ENCODE measurements at regions not wholly inside any gene's neighbourhood (a gene's known extent, or its start where the extent isn't known, plus 50 kb on each side); places are given as distances from the start of the nearest gene placed in this dataset.
A peak's percentile ranks its signal among the peaks of the same experiment; 100 is the strongest.

DNA sequence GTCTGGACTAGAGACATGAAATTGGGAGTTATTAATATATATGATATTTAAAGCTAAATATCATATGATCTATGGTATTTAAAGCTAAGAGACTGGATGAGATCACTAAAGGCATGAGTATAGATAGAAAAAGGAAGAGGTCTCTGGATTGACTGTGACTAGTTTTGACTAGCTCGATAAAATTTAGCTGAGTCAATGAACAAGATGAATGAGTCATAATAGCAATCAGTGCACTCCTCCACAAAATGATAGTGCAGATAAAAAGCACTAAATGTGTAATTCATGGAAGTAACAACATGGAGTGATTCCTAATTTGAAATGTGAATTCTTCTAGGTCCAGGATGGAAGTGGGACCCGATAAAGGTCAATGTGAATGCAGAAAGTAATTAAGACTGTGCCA is 127.4 kb downstream of the PFDN4 start (continued):
- TF ChIP-seq, protein P1, sequence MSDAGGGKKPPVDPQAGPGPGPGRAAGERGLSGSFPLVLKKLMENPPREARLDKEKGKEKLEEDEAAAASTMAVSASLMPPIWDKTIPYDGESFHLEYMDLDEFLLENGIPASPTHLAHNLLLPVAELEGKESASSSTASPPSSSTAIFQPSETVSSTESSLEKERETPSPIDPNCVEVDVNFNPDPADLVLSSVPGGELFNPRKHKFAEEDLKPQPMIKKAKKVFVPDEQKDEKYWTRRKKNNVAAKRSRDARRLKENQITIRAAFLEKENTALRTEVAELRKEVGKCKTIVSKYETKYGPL (CRISPR knock-in tag; IDR thresholded peaks at IDR 0.05) = no peak
- TF ChIP-seq SYNCRIP (IDR thresholded peaks at IDR 0.05; ENCODE audit: insufficient read depth, low read depth, low read length) (no peak), CREM (IDR thresholded peaks at IDR 0.05) (peak; percentile 11; the same call in 1 of the 2 replicates), CREM (CRISPR knock-in tag; IDR thresholded peaks at IDR 0.05) (no peak)
- TF ChIP-seq, protein P2, sequence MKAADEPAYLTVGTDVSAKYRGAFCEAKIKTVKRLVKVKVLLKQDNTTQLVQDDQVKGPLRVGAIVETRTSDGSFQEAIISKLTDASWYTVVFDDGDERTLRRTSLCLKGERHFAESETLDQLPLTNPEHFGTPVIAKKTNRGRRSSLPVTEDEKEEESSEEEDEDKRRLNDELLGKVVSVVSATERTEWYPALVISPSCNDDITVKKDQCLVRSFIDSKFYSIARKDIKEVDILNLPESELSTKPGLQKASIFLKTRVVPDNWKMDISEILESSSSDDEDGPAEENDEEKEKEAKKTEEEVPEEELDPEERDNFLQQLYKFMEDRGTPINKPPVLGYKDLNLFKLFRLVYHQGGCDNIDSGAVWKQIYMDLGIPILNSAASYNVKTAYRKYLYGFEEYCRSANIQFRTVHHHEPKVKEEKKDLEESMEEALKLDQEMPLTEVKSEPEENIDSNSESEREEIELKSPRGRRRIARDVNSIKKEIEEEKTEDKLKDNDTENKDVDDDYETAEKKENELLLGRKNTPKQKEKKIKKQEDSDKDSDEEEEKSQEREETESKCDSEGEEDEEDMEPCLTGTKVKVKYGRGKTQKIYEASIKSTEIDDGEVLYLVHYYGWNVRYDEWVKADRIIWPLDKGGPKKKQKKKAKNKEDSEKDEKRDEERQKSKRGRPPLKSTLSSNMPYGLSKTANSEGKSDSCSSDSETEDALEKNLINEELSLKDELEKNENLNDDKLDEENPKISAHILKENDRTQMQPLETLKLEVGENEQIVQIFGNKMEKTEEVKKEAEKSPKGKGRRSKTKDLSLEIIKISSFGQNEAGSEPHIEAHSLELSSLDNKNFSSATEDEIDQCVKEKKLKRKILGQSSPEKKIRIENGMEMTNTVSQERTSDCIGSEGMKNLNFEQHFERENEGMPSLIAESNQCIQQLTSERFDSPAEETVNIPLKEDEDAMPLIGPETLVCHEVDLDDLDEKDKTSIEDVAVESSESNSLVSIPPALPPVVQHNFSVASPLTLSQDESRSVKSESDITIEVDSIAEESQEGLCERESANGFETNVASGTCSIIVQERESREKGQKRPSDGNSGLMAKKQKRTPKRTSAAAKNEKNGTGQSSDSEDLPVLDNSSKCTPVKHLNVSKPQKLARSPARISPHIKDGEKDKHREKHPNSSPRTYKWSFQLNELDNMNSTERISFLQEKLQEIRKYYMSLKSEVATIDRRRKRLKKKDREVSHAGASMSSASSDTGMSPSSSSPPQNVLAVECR (CRISPR knock-in tag; IDR thresholded peaks at IDR 0.05; ENCODE audit: borderline replicate concordance) = no peak

DNA sequence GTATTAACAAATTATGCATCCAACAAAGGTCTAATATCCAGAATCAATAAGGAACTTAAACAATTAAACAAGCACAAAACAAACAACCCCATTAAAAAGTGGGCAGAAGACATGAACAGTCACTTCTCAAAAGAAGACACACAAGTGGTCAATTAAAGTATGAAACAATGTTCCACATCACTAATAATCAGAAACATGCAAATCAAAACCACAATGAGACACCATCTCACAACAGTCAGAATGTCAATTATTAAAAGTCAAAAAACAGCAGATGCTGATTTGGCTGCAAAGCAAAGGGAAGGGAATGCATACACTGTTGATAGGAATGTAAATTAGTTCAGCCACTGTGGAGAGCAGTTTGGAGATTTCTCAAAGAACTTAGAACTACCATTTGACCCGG is 129.3 kb downstream of the PFDN4 start:
- H4K20me1 ChIP-seq (ENCODE audit: insufficient read depth, low read length) = no peaks in the 10 kb centered on the region
- TF ChIP-seq ZFP36 (IDR thresholded peaks at IDR 0.05; ENCODE audit: borderline replicate concordance, low read depth, low read length, partially characterized antibody) (no peak), POGZ (CRISPR knock-in tag; IDR thresholded peaks at IDR 0.05) (no peak), STAT5B (CRISPR knock-in tag; IDR thresholded peaks at IDR 0.05) (no peak), ZNF24 (IDR thresholded peaks at IDR 0.05) (no peak), BHLHE40 (IDR thresholded peaks at IDR 0.05; ENCODE audit: low read length) (no peak), SRY (CRISPR knock-in tag; IDR thresholded peaks at IDR 0.05) (no peak), CBX1 (IDR thresholded peaks at IDR 0.05; ENCODE audit: low read depth) (no peak), ZNF136 (CRISPR knock-in tag; IDR thresholded peaks at IDR 0.05; ENCODE audit: low read depth) (no peak), MED1 (CRISPR knock-in tag; IDR thresholded peaks at IDR 0.05) (no peak)
- TF ChIP-seq, protein P3, sequence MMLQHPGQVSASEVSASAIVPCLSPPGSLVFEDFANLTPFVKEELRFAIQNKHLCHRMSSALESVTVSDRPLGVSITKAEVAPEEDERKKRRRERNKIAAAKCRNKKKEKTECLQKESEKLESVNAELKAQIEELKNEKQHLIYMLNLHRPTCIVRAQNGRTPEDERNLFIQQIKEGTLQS (CRISPR knock-in tag; IDR thresholded peaks at IDR 0.05) = no peak
- TF ChIP-seq, protein P4, sequence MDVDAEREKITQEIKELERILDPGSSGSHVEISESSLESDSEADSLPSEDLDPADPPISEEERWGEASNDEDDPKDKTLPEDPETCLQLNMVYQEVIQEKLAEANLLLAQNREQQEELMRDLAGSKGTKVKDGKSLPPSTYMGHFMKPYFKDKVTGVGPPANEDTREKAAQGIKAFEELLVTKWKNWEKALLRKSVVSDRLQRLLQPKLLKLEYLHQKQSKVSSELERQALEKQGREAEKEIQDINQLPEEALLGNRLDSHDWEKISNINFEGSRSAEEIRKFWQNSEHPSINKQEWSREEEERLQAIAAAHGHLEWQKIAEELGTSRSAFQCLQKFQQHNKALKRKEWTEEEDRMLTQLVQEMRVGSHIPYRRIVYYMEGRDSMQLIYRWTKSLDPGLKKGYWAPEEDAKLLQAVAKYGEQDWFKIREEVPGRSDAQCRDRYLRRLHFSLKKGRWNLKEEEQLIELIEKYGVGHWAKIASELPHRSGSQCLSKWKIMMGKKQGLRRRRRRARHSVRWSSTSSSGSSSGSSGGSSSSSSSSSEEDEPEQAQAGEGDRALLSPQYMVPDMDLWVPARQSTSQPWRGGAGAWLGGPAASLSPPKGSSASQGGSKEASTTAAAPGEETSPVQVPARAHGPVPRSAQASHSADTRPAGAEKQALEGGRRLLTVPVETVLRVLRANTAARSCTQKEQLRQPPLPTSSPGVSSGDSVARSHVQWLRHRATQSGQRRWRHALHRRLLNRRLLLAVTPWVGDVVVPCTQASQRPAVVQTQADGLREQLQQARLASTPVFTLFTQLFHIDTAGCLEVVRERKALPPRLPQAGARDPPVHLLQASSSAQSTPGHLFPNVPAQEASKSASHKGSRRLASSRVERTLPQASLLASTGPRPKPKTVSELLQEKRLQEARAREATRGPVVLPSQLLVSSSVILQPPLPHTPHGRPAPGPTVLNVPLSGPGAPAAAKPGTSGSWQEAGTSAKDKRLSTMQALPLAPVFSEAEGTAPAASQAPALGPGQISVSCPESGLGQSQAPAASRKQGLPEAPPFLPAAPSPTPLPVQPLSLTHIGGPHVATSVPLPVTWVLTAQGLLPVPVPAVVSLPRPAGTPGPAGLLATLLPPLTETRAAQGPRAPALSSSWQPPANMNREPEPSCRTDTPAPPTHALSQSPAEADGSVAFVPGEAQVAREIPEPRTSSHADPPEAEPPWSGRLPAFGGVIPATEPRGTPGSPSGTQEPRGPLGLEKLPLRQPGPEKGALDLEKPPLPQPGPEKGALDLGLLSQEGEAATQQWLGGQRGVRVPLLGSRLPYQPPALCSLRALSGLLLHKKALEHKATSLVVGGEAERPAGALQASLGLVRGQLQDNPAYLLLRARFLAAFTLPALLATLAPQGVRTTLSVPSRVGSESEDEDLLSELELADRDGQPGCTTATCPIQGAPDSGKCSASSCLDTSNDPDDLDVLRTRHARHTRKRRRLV (CRISPR knock-in tag; IDR thresholded peaks at IDR 0.05) = no peak
- intact Hi-C loops (cut with micrococcal nuclease; ENCODE audit: unreplicated experiment) = no loop called here
- ChIA-PET CTCF (ENCODE audit: low intra/inter-chr PET ratio, low total read pairs) (no interaction called here), POLR2A (no interaction called here)
- H3K9ac ChIP-seq (ENCODE audit: insufficient read depth, low read depth, low read length) = no peak overlapping the region
- BruUV-seq (replicated peaks) = no TSS peak
- ATAC-seq = no peak
- H3K27ac ChIP-seq (ENCODE audit: extremely low read length, insufficient read depth, low read length) = no peak overlapping the region
- H2AFZ ChIP-seq (ENCODE audit: low read length) = no peak overlapping the region
- no peak for DNase-seq (ENCODE audit: low spot score)
- in situ Hi-C loops (cut with HindIII; ENCODE audit: extremely low pct_ligation_motif_present, low pct_unique_long_range_greater_than_20kb) = no loop called here
- H3K27me3 ChIP-seq (ENCODE audit: control insufficient read depth in 1 of 2, insufficient read depth in 2 of 2, low read length in 2 of 2) = no peaks in the 10 kb centered on the region
- H3K4me2 ChIP-seq (ENCODE audit: low read depth, low read length) = no peak overlapping the region
- peaks cover 11% of the 10 kb centered on the region for H3K4me1 ChIP-seq (ENCODE audit: insufficient read depth, low read length)
- H3K79me2 ChIP-seq (ENCODE audit: insufficient read depth, low read length) = no peaks in the 10 kb centered on the region
- FAIRE-seq = no peak
- 15% methylated on average over 1 of the region's 1 CpG for WGBS (ENCODE audit: low lambda C conversion rate)
- no peaks in the 10 kb centered on the region for H3K9me3 ChIP-seq (ENCODE audit: low read length)
- no peaks in the 10 kb centered on the region for H3K36me3 ChIP-seq (replicated peaks in 1 of 2; ENCODE audit: control insufficient read depth in 1 of 2, insufficient read depth in 2 of 2, low read length in 2 of 2)
- H3K4me3 ChIP-seq (replicated peaks in 1 of 3; ENCODE audit: insufficient read depth in 1 of 3, low read depth in 2 of 3, low read length in 3 of 3) = no peak overlapping the region
